ENCODE measurements at regions not wholly inside any gene's neighbourhood (a gene's known extent, or its start where the extent isn't known, plus 50 kb on each side); places are given as distances from the start of the nearest gene placed in this dataset.

- TF ChIP-seq, protein P1, sequence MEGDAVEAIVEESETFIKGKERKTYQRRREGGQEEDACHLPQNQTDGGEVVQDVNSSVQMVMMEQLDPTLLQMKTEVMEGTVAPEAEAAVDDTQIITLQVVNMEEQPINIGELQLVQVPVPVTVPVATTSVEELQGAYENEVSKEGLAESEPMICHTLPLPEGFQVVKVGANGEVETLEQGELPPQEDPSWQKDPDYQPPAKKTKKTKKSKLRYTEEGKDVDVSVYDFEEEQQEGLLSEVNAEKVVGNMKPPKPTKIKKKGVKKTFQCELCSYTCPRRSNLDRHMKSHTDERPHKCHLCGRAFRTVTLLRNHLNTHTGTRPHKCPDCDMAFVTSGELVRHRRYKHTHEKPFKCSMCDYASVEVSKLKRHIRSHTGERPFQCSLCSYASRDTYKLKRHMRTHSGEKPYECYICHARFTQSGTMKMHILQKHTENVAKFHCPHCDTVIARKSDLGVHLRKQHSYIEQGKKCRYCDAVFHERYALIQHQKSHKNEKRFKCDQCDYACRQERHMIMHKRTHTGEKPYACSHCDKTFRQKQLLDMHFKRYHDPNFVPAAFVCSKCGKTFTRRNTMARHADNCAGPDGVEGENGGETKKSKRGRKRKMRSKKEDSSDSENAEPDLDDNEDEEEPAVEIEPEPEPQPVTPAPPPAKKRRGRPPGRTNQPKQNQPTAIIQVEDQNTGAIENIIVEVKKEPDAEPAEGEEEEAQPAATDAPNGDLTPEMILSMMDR (IDR thresholded peaks at IDR 0.05) = no peak
- no peak for TF ChIP-seq POLR2AphosphoS5 (IDR thresholded peaks at IDR 0.05; ENCODE audit: low read depth, low read length)
- TF ChIP-seq TCF7L2 (IDR thresholded peaks at IDR 0.05; ENCODE audit: low read depth, low read length) = no peak
- TF ChIP-seq, protein P2, sequence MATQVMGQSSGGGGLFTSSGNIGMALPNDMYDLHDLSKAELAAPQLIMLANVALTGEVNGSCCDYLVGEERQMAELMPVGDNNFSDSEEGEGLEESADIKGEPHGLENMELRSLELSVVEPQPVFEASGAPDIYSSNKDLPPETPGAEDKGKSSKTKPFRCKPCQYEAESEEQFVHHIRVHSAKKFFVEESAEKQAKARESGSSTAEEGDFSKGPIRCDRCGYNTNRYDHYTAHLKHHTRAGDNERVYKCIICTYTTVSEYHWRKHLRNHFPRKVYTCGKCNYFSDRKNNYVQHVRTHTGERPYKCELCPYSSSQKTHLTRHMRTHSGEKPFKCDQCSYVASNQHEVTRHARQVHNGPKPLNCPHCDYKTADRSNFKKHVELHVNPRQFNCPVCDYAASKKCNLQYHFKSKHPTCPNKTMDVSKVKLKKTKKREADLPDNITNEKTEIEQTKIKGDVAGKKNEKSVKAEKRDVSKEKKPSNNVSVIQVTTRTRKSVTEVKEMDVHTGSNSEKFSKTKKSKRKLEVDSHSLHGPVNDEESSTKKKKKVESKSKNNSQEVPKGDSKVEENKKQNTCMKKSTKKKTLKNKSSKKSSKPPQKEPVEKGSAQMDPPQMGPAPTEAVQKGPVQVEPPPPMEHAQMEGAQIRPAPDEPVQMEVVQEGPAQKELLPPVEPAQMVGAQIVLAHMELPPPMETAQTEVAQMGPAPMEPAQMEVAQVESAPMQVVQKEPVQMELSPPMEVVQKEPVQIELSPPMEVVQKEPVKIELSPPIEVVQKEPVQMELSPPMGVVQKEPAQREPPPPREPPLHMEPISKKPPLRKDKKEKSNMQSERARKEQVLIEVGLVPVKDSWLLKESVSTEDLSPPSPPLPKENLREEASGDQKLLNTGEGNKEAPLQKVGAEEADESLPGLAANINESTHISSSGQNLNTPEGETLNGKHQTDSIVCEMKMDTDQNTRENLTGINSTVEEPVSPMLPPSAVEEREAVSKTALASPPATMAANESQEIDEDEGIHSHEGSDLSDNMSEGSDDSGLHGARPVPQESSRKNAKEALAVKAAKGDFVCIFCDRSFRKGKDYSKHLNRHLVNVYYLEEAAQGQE (IDR thresholded peaks at IDR 0.05; ENCODE audit: insufficient read depth in 1 of 2, low read depth in 2 of 2, low read length in 1 of 2) = no peak
These were observed 429.1 kb downstream of the STIM2 start for GRCh38 chr4:27289704-27290103.

All from Panc1 (cell line).